PC-3 (cell line): ENCODE measurements at regions not wholly inside any gene's neighbourhood (a gene's known extent, or its start where the extent isn't known, plus 50 kb on each side); places are given as distances from the start of the nearest gene placed in this dataset.

Source experiments
- CTCF ChIP-seq: fragments of 300-600 bp; sonication (generic); conservative IDR thresholded peaks from 2 replicates; pipeline ENCODE4 v1.5.1; 2017; ENCODE audit warnings: antibody characterized with exemption, low read depth, mild to moderate bottlenecking, low read length
- EZH2phosphoT487 ChIP-seq: fragments of 300-600 bp; sonication (generic); IDR thresholded peaks from 2 replicates; pipeline ENCODE4 v1.6.1; 2018; ENCODE audit warnings: mild to moderate bottlenecking, antibody characterized with exemption, low read length, borderline replicate concordance

GRCh38 chr3:159616234-159616825 is 372.3 kb upstream of the IL12A start:
- no peak for TF ChIP-seq EZH2phosphoT487
- TF ChIP-seq CTCF: peak; percentile 70
